GM12892 (cell line): ENCODE measurements at regions not wholly inside any gene's neighbourhood (a gene's known extent, or its start where the extent isn't known, plus 50 kb on each side); places are given as distances from the start of the nearest gene placed in this dataset.

ENCODE experiments used
- DNase-seq: peaks from one replicate; pipeline ENCODE4 v3.0.0; 2011; ENCODE audit not compliant: insufficient read length
- FAIRE-seq: peaks from 2 replicates; lab custom pipeline; 2011; peaks lifted over from hg19 to GRCh38; lab: Jason Lieb, UNC
- POLR2A ChIP-seq: IDR thresholded peaks from 2 replicates; pipeline ENCODE4 v1.6.1; 2011; ENCODE audit warnings: low read depth, low read length, control low read depth
- POLR2AphosphoS5 ChIP-seq: IDR thresholded peaks from 2 replicates; pipeline ENCODE4 v1.6.1; 2011; ENCODE audit warnings: low read depth, low read length, control low read depth
- TAF1 ChIP-seq: IDR thresholded peaks from 2 replicates; pipeline ENCODE4 v1.6.1; 2011; ENCODE audit warnings: low read depth, mild to moderate bottlenecking, control low read depth, low read length, borderline replicate concordance

- TF ChIP-seq TAF1 (no peak), POLR2A (no peak), POLR2AphosphoS5 (no peak)
- FAIRE-seq (no peak), DNase-seq (no peak)
Observed at GRCh38 chr17:69819316-69820087, 255.5 kb upstream of the KCNJ16 start.

GRCh38 chr17:69820876-69821473 is 254.1 kb upstream of the KCNJ16 start:
- TF ChIP-seq POLR2AphosphoS5 (no peak), POLR2A (no peak), TAF1 (no peak)
- no peak for FAIRE-seq
- no peak for DNase-seq

GRCh38 chr17:69822314-69822875 is 252.6 kb upstream of the KCNJ16 start:
- DNase-seq (no peak), FAIRE-seq (no peak)
- TF ChIP-seq POLR2A: no peak
- TF ChIP-seq TAF1: no peak

GRCh38 chr17:69828087-69828486 is 246.9 kb upstream of the KCNJ16 start:
- TF ChIP-seq TAF1: no peak
- TF ChIP-seq POLR2AphosphoS5: no peak
- no peak for TF ChIP-seq POLR2A
- DNase-seq (no peak), FAIRE-seq (no peak)

- no peak for TF ChIP-seq POLR2A
- no peak for TF ChIP-seq TAF1
- no peak for TF ChIP-seq POLR2AphosphoS5
- FAIRE-seq (no peak), DNase-seq (no peak)
Observed at GRCh38 chr17:69834494-69834893, 240.5 kb upstream of the KCNJ16 start.

- DNase-seq (no peak), FAIRE-seq (no peak)
- TF ChIP-seq TAF1: no peak
Observed at GRCh38 chr17:69851736-69852135, 223.3 kb upstream of the KCNJ16 start.

GRCh38 chr17:69853541-69854224 is 221.3 kb upstream of the KCNJ16 start:
- FAIRE-seq: no peak
- DNase-seq: no peak
- TF ChIP-seq POLR2AphosphoS5 (no peak), TAF1 (no peak), POLR2A (no peak)

- FAIRE-seq: no peak
- no peak for TF ChIP-seq TAF1
- TF ChIP-seq POLR2A: no peak
- TF ChIP-seq POLR2AphosphoS5: no peak
- no peak for DNase-seq
Observed at GRCh38 chr17:69854225-69854780, 220.7 kb upstream of the KCNJ16 start.

- TF ChIP-seq POLR2A (no peak), TAF1 (no peak), POLR2AphosphoS5 (no peak)
- DNase-seq (no peak), FAIRE-seq (no peak)
Observed at GRCh38 chr17:69856946-69857345, 218.1 kb upstream of the KCNJ16 start.

GRCh38 chr17:69857412-69857835 is 217.6 kb upstream of the KCNJ16 start:
- FAIRE-seq (no peak), DNase-seq (no peak)
- TF ChIP-seq POLR2A (no peak), POLR2AphosphoS5 (no peak), TAF1 (no peak)

- DNase-seq (no peak), FAIRE-seq (no peak)
- TF ChIP-seq TAF1 (no peak), POLR2A (no peak)
Observed at GRCh38 chr17:69858460-69858859, 216.6 kb upstream of the KCNJ16 start.
